ENCODE measurements at regions not wholly inside any gene's neighbourhood (a gene's known extent, or its start where the extent isn't known, plus 50 kb on each side); places are given as distances from the start of the nearest gene placed in this dataset.

DNA sequence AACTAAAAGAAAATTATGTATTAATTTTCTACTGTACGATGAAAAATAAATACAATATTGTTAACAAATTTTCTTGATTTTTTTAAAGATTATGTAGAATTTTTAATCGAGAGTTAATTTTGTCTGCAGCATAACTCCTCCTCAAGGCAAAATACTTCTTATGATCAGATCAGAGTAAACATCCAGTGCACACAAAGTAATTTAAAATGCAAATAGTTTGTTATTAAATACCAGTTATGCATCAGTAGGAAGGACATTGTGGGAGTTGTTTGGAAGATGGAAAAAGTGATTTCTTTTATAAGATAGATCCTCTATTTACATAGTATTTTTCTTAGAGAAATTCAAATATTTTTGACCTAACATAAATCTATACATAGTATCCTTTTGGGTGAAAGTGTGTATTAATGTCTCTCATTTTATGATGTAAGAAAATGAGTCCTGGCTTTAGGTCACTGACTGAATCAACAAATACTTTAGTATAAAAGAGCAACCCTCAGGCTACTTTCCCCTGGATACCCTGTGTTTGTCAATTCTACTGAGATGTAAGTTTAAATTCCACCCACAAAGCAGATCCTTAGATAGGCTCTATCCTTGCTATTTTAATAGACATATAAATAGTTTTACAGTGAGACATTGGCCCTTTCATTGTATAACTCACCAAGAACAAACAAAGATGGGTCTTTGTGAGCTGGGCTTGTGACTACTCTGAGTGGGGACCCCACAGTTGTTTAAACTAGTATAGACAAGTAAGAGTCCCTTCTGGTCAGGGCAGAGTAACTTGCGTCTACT is 1133.7 kb downstream of the GATA3 start:
- TF ChIP-seq SMC3 (IDR thresholded peaks at IDR 0.05; ENCODE audit: low read depth, low read length), result no peak
- WGBS, 2 experiments (ENCODE audit: extremely low coverage in 2 of 2, insufficient read length in 1 of 2), result no CpG with 5 or more reads among the region's 3 CpGs
- peak; percentile 24 for ATAC-seq (ENCODE audit: low read depth)

More for the DNA sequence above, 1133.7 kb downstream of the GATA3 start:
- Histone ChIP-seq H2BK120ac (ENCODE audit: low read depth, low read length) (no peak overlapping the region), H3K18ac (ENCODE audit: low read depth, low read length) (no peak overlapping the region), H4K20me1 (ENCODE audit: insufficient read depth, low read length) (no peaks in the 10 kb centered on the region), H2BK5ac (ENCODE audit: low read depth, low read length, poor library complexity, severe bottlenecking) (no peak overlapping the region), H2AFZ (replicated peaks; ENCODE audit: low read length, poor library complexity) (no peak overlapping the region), H3K27me3 (ENCODE audit: control insufficient read depth, insufficient read depth, low read length) (no peaks in the 10 kb centered on the region), H4K91ac (ENCODE audit: insufficient read depth, low read depth, low read length) (no peak overlapping the region), H3K4ac (ENCODE audit: low read depth, low read length) (no peak overlapping the region), H2BK20ac (ENCODE audit: low read depth, low read length) (no peak overlapping the region), H3K9me1 (ENCODE audit: insufficient read depth, low read length) (no peaks in the 10 kb centered on the region), H4K5ac (ENCODE audit: low read depth, low read length) (no peak overlapping the region), H2AK9ac (replicated peaks; ENCODE audit: low read depth, low read length, poor library complexity) (no peak overlapping the region), H3K9ac (ENCODE audit: low read depth, low read length) (no peak overlapping the region), H3K36me3 (ENCODE audit: control insufficient read depth, insufficient read depth, low read length) (no peaks in the 10 kb centered on the region), H2BK15ac (ENCODE audit: low read depth, low read length) (no peak overlapping the region), H3K27ac (ENCODE audit: insufficient read depth, low read length) (no peak overlapping the region), H3K4me3 (ENCODE audit: insufficient read depth, low read depth, low read length) (no peak overlapping the region), H4K8ac (ENCODE audit: low read depth in 2 of 2, low read length in 2 of 2) (no peak overlapping the region), H3K14ac (replicated peaks; ENCODE audit: low read depth, low read length) (no peak overlapping the region), H3K79me1 (ENCODE audit: low read depth in 1 of 2, low read length in 2 of 2) (no peaks in the 10 kb centered on the region), H2AK5ac (ENCODE audit: low read depth, low read length) (no peak overlapping the region), H3K9me3 (ENCODE audit: control insufficient read depth, insufficient read depth, low read length) (no peaks in the 10 kb centered on the region), H3K4me2 (ENCODE audit: low read depth, low read length) (no peak overlapping the region), H3K56ac (ENCODE audit: extremely low read depth, insufficient read depth, low read length) (no peak overlapping the region), H3K4me1 (ENCODE audit: control insufficient read depth, insufficient read depth, low read length) (no peaks in the 10 kb centered on the region), H3K23ac (ENCODE audit: low read depth, low read length) (no peak overlapping the region)
- no TSS peak for BruUV-seq (replicated peaks)
- in situ Hi-C loops (cut with MboI; ENCODE audit: low sequenced_read_pairs), result no loop called here
- ChIA-PET CTCF (no interaction called here), POLR2A (ENCODE audit: unreplicated experiment) (no interaction called here)
- dilution Hi-C loops (cut with HindIII; ENCODE audit: low sequenced_read_pairs, unreplicated experiment), result no loop called here
- intact Hi-C loops (cut with micrococcal nuclease), result no loop called here
- DNase-seq, result peak; percentile 1

All from IMR-90 (cell line).